GM23248 (cell line): ENCODE measurements at regions not wholly inside any gene's neighbourhood (a gene's known extent, or its start where the extent isn't known, plus 50 kb on each side); places are given as distances from the start of the nearest gene placed in this dataset.

ENCODE experiments used
- DNase-seq: peaks from one replicate; pipeline ENCODE4 v3.0.0-alpha.2; 2015
- H2AFZ ChIP-seq: fragments of 200-600 bp; sonication (generic); 2 replicates; pipeline ENCODE4 v1.6.1; 2016; ENCODE audit warnings: antibody characterized with exemption
- H3F3A ChIP-seq: fragments of 200-600 bp; sonication (generic); 2 replicates; pipeline ENCODE4 v1.6.1; 2016; ENCODE audit warnings: mild to moderate bottlenecking, antibody characterized with exemption, mixed run types; ENCODE audit not compliant: insufficient read depth
- H3K27ac ChIP-seq: fragments of 200-600 bp; sonication (generic); 2 replicates; pipeline ENCODE4 v1.5.1; 2016; ENCODE audit warnings: mild to moderate bottlenecking
- H3K27me3 ChIP-seq: fragments of 200-600 bp; sonication (generic); replicated peaks from 2 replicates; pipeline ENCODE4 v1.6.1; 2016; ENCODE audit warnings: mild to moderate bottlenecking; ENCODE audit not compliant: insufficient read depth
- H3K36me3 ChIP-seq: fragments of 200-600 bp; sonication (generic); 2 replicates; pipeline ENCODE4 v1.6.1; 2016; ENCODE audit warnings: low read depth, mild to moderate bottlenecking
- H3K4me1 ChIP-seq: fragments of 200-600 bp; sonication (generic); 2 replicates; pipeline ENCODE4 v1.6.1; 2016; ENCODE audit warnings: mild to moderate bottlenecking; ENCODE audit not compliant: insufficient read depth
- H3K4me2 ChIP-seq: fragments of 200-600 bp; sonication (generic); one replicate; pipeline ENCODE4 v1.6.1; 2016; ENCODE audit warnings: mild to moderate bottlenecking; ENCODE audit not compliant: unreplicated experiment
- H3K4me3 ChIP-seq: fragments of 200-600 bp; sonication (generic); 2 replicates; pipeline ENCODE4 v1.5.1; 2016; ENCODE audit warnings: mild to moderate bottlenecking
- H3K79me2 ChIP-seq: fragments of 200-600 bp; sonication (generic); 2 replicates; pipeline ENCODE4 v1.6.1; 2016; ENCODE audit warnings: mild to moderate bottlenecking; ENCODE audit not compliant: insufficient read depth
- H3K9ac ChIP-seq: fragments of 200-600 bp; sonication (generic); 2 replicates; pipeline ENCODE4 v1.6.1; 2016; ENCODE audit warnings: mild to moderate bottlenecking
- H3K9me2 ChIP-seq: fragments of 200-600 bp; sonication (generic); 2 replicates; pipeline ENCODE4 v1.6.1; 2016; ENCODE audit warnings: mixed run types, mild to moderate bottlenecking, moderate library complexity; ENCODE audit not compliant: insufficient read depth
- H3K9me3 ChIP-seq: fragments of 200-600 bp; sonication (generic); one replicate; pipeline ENCODE4 v1.6.1; 2017; ENCODE audit warnings: low read depth
- H4K20me1 ChIP-seq: fragments of 200-600 bp; sonication (generic); 2 replicates; pipeline ENCODE4 v1.6.0; 2016; ENCODE audit not compliant: insufficient read depth
- EZH2 ChIP-seq: fragments of 200-600 bp; sonication (generic); IDR thresholded peaks from 2 replicates; pipeline ENCODE4 v1.6.1; 2018; ENCODE audit warnings: antibody characterized with exemption, mild to moderate bottlenecking; ENCODE audit not compliant: insufficient read depth, poor library complexity, severe bottlenecking
- EZH2phosphoT487 ChIP-seq: fragments of 200-600 bp; sonication (generic); IDR thresholded peaks from 2 replicates; pipeline ENCODE4 v1.6.1; 2018; ENCODE audit warnings: antibody characterized with exemption, moderate library complexity, mild to moderate bottlenecking, low read depth; ENCODE audit not compliant: insufficient read depth
- WGBS, 2 experiments: methylation state at CpG; one replicate each; pipeline ENCODE4 v1.1.6; 2015 to 2017; ENCODE audit warnings: low lambda C conversion rate in 2 of 2, low coverage in 1 of 2; ENCODE audit errors: missing lambda C conversion rate in 2 of 2; 5-methylcytosine and 5-hydroxymethylcytosine counted together
- in situ Hi-C: fragments of 300-500 bp; cut with MboI; formaldehyde crosslinking; loops from 2 replicates; pipeline ENCODE4 v1.15.0; 2020

GRCh38 chr1:38361566-38361965 is 315.0 kb upstream of the POU3F1 start:
- 8 to 9% methylated on average over 6 of the region's 6 CpGs for WGBS, 2 experiments
- H3K9me3 ChIP-seq: no peaks in the 10 kb centered on the region
- TF ChIP-seq EZH2 (no peak), EZH2phosphoT487 (no peak)
- no peaks in the 10 kb centered on the region for H4K20me1 ChIP-seq
- H3F3A ChIP-seq: no peaks in the 10 kb centered on the region
- no peaks in the 10 kb centered on the region for H3K4me1 ChIP-seq
- DNase-seq: no peak
- no peak overlapping the region for H3K9ac ChIP-seq
- no peak overlapping the region for H3K4me2 ChIP-seq
- H3K79me2 ChIP-seq: no peaks in the 10 kb centered on the region
- in situ Hi-C loops: no loop called here
- no peak overlapping the region for H3K4me3 ChIP-seq
- H3K27ac ChIP-seq: no peak overlapping the region
- H2AFZ ChIP-seq: no peak overlapping the region
- H3K27me3 ChIP-seq: no peaks in the 10 kb centered on the region
- no peaks in the 10 kb centered on the region for H3K36me3 ChIP-seq
- H3K9me2 ChIP-seq: no peaks in the 10 kb centered on the region

GRCh38 chr1:38360807-38361206 is 314.2 kb upstream of the POU3F1 start:
- no peak overlapping the region for H3K27ac ChIP-seq
- no peaks in the 10 kb centered on the region for H4K20me1 ChIP-seq
- H3K9me2 ChIP-seq: no peaks in the 10 kb centered on the region
- H3K4me2 ChIP-seq: no peak overlapping the region
- 20 to 23% methylated on average over 1 of the region's 1 CpG for WGBS, 2 experiments
- no peaks in the 10 kb centered on the region for H3K9me3 ChIP-seq
- H3K79me2 ChIP-seq: no peaks in the 10 kb centered on the region
- no peak overlapping the region for H3K4me3 ChIP-seq
- H3F3A ChIP-seq: no peaks in the 10 kb centered on the region
- no peaks in the 10 kb centered on the region for H3K4me1 ChIP-seq
- no peak for TF ChIP-seq EZH2phosphoT487
- TF ChIP-seq EZH2: no peak
- H2AFZ ChIP-seq: no peak overlapping the region
- H3K9ac ChIP-seq: no peak overlapping the region
- H3K27me3 ChIP-seq: no peaks in the 10 kb centered on the region
- H3K36me3 ChIP-seq: no peaks in the 10 kb centered on the region
- no peak for DNase-seq
- in situ Hi-C loops: no loop called here

GRCh38 chr1:38353956-38354355 is 307.4 kb upstream of the POU3F1 start:
- no peaks in the 10 kb centered on the region for H3K9me2 ChIP-seq
- TF ChIP-seq EZH2: no peak
- no peak for TF ChIP-seq EZH2phosphoT487

GRCh38 chr1:38352869-38353268 is 306.3 kb upstream of the POU3F1 start:
- no peak for DNase-seq
- Histone ChIP-seq H3K27ac (no peak overlapping the region), H3K4me1 (no peaks in the 10 kb centered on the region), H3K79me2 (no peaks in the 10 kb centered on the region), H3F3A (no peaks in the 10 kb centered on the region), H3K27me3 (no peaks in the 10 kb centered on the region), H4K20me1 (no peaks in the 10 kb centered on the region), H3K9me2 (no peaks in the 10 kb centered on the region), H3K9ac (no peak overlapping the region), H2AFZ (no peak overlapping the region), H3K36me3 (no peaks in the 10 kb centered on the region), H3K4me2 (no peak overlapping the region), H3K4me3 (no peak overlapping the region), H3K9me3 (no peaks in the 10 kb centered on the region)
- no peak for TF ChIP-seq EZH2
- TF ChIP-seq EZH2phosphoT487: no peak
- in situ Hi-C loops: no loop called here
- 8 to 11% methylated on average over 6 of the region's 6 CpGs for WGBS, 2 experiments

More at GRCh38 chr1:38353956-38354355, 307.4 kb upstream of the POU3F1 start:
- DNase-seq: no peak
- Histone ChIP-seq H4K20me1 (no peaks in the 10 kb centered on the region), H3K4me3 (no peak overlapping the region), H3K9ac (no peak overlapping the region), H3K27me3 (no peaks in the 10 kb centered on the region), H3K36me3 (no peaks in the 10 kb centered on the region), H2AFZ (no peak overlapping the region), H3K27ac (no peak overlapping the region), H3F3A (no peaks in the 10 kb centered on the region), H3K79me2 (no peaks in the 10 kb centered on the region), H3K4me2 (no peak overlapping the region), H3K9me3 (no peaks in the 10 kb centered on the region), H3K4me1 (no peaks in the 10 kb centered on the region)
- WGBS, 2 experiments: 27 to 31% methylated on average over 6 of the region's 6 CpGs
- in situ Hi-C loops: no loop called here

GRCh38 chr1:38347446-38348175 is 301.0 kb upstream of the POU3F1 start:
- H3K9me3 ChIP-seq: no peaks in the 10 kb centered on the region
- H3K9me2 ChIP-seq: no peaks in the 10 kb centered on the region
- H3F3A ChIP-seq: no peaks in the 10 kb centered on the region
- no peak overlapping the region for H2AFZ ChIP-seq
- TF ChIP-seq EZH2: no peak
- TF ChIP-seq EZH2phosphoT487: no peak
- H3K4me2 ChIP-seq: no peak overlapping the region
- in situ Hi-C loops: no loop called here
- H3K4me1 ChIP-seq: no peaks in the 10 kb centered on the region
- H3K27me3 ChIP-seq: no peaks in the 10 kb centered on the region
- H4K20me1 ChIP-seq: no peaks in the 10 kb centered on the region
- DNase-seq: no peak
- no peak overlapping the region for H3K4me3 ChIP-seq
- H3K9ac ChIP-seq: no peak overlapping the region
- H3K36me3 ChIP-seq: no peaks in the 10 kb centered on the region
- H3K27ac ChIP-seq: no peak overlapping the region
- WGBS, 2 experiments: 3 to 7% methylated on average over 3 of the region's 3 CpGs
- no peaks in the 10 kb centered on the region for H3K79me2 ChIP-seq
